Activated T-helper 17 cell treated with anti-CD3 and anti-CD28 coated beads, Interleukin-2, amount 50 U/mL, for 72 hours (primary cell): ENCODE measurements at regions not wholly inside any gene's neighbourhood (a gene's known extent, or its start where the extent isn't known, plus 50 kb on each side); places are given as distances from the start of the nearest gene placed in this dataset.

Source experiments
- ATAC-seq: fragments of 150-1000 bp; cut with Tn5 transposase; replicated peaks from 2 replicates; pipeline ENCODE4 v1.10.0; 2021; ENCODE audit warnings: mild to moderate bottlenecking, moderate library complexity
- H3K27ac Mint-ChIP-seq: one replicate; pipeline ENCODE4 v1.8.0; 2022; ENCODE audit warnings: mixed read lengths
- H3K27me3 Mint-ChIP-seq: one replicate; pipeline ENCODE4 v1.8.0; 2022; ENCODE audit warnings: mixed read lengths
- H3K36me3 Mint-ChIP-seq: one replicate; pipeline ENCODE4 v1.8.0; 2022; ENCODE audit warnings: low read depth, mild to moderate bottlenecking, mixed read lengths
- H3K4me1 Mint-ChIP-seq: one replicate; pipeline ENCODE4 v1.8.0; 2022; ENCODE audit warnings: mixed read lengths
- H3K4me3 Mint-ChIP-seq: one replicate; pipeline ENCODE4 v1.8.0; 2022; ENCODE audit warnings: mild to moderate bottlenecking, mixed read lengths
- H3K9me3 Mint-ChIP-seq: one replicate; pipeline ENCODE4 v1.8.0; 2022; ENCODE audit warnings: mixed read lengths

GRCh38 chr3:135310317-135310716, 515.3 kb downstream of the EPHB1 start:
- no peak for ATAC-seq
- H3K27ac Mint-ChIP-seq: no peak overlapping the region
- H3K9me3 Mint-ChIP-seq: peaks cover 4% of the 10 kb centered on the region
- H3K4me3 Mint-ChIP-seq: no peak overlapping the region
- no peaks in the 10 kb centered on the region for H3K36me3 Mint-ChIP-seq
- no peaks in the 10 kb centered on the region for H3K27me3 Mint-ChIP-seq
- no peaks in the 10 kb centered on the region for H3K4me1 Mint-ChIP-seq

- no peaks in the 10 kb centered on the region for H3K36me3 Mint-ChIP-seq
- ATAC-seq: no peak
- H3K4me3 Mint-ChIP-seq: no peak overlapping the region
Observed at GRCh38 chr3:135311699-135312098, 516.6 kb downstream of the EPHB1 start.

GRCh38 chr3:135314237-135314636, 519.2 kb downstream of the EPHB1 start:
- Mint-ChIP-seq H3K4me3 (no peak overlapping the region), H3K27me3 (no peaks in the 10 kb centered on the region), H3K9me3 (no peaks in the 10 kb centered on the region), H3K4me1 (no peaks in the 10 kb centered on the region), H3K36me3 (no peaks in the 10 kb centered on the region), H3K27ac (no peak overlapping the region)
- no peak for ATAC-seq

More at GRCh38 chr3:135311699-135312098, 516.6 kb downstream of the EPHB1 start:
- H3K27me3 Mint-ChIP-seq: no peaks in the 10 kb centered on the region
- no peaks in the 10 kb centered on the region for H3K4me1 Mint-ChIP-seq
- H3K9me3 Mint-ChIP-seq: no peaks in the 10 kb centered on the region
- no peak overlapping the region for H3K27ac Mint-ChIP-seq

- Mint-ChIP-seq H3K27me3 (peaks cover 4% of the 10 kb centered on the region), H3K27ac (no peak overlapping the region), H3K4me1 (no peaks in the 10 kb centered on the region), H3K36me3 (no peaks in the 10 kb centered on the region), H3K9me3 (peaks cover 3% of the 10 kb centered on the region), H3K4me3 (no peak overlapping the region)
- ATAC-seq: no peak
Observed at GRCh38 chr3:135324301-135324700, 529.2 kb downstream of the EPHB1 start.

GRCh38 chr3:135325096-135325495, 530.0 kb downstream of the EPHB1 start:
- H3K4me3 Mint-ChIP-seq: no peak overlapping the region
- no peaks in the 10 kb centered on the region for H3K4me1 Mint-ChIP-seq
- no peaks in the 10 kb centered on the region for H3K36me3 Mint-ChIP-seq
- H3K9me3 Mint-ChIP-seq: peaks cover 3% of the 10 kb centered on the region
- no peak overlapping the region for H3K27ac Mint-ChIP-seq
- peaks cover 4% of the 10 kb centered on the region for H3K27me3 Mint-ChIP-seq
- ATAC-seq: no peak

GRCh38 chr3:135325726-135326235, 530.7 kb downstream of the EPHB1 start:
- no peak overlapping the region for H3K4me3 Mint-ChIP-seq
- ATAC-seq: no peak
- peaks cover 3% of the 10 kb centered on the region for H3K9me3 Mint-ChIP-seq
- H3K27ac Mint-ChIP-seq: no peak overlapping the region
- H3K4me1 Mint-ChIP-seq: no peaks in the 10 kb centered on the region
- peaks cover 4% of the 10 kb centered on the region for H3K27me3 Mint-ChIP-seq
- H3K36me3 Mint-ChIP-seq: no peaks in the 10 kb centered on the region

GRCh38 chr3:135326851-135327250, 531.8 kb downstream of the EPHB1 start:
- no peak overlapping the region for H3K4me3 Mint-ChIP-seq
- ATAC-seq: no peak

GRCh38 chr3:135328036-135328435, 533.0 kb downstream of the EPHB1 start:
- H3K4me3 Mint-ChIP-seq: no peak overlapping the region
- peaks cover 6% of the 10 kb centered on the region for H3K9me3 Mint-ChIP-seq
- no peak overlapping the region for H3K27ac Mint-ChIP-seq
- no peak for ATAC-seq
- H3K4me1 Mint-ChIP-seq: no peaks in the 10 kb centered on the region
- H3K27me3 Mint-ChIP-seq: peaks cover 4% of the 10 kb centered on the region
- no peaks in the 10 kb centered on the region for H3K36me3 Mint-ChIP-seq

More at GRCh38 chr3:135326851-135327250, 531.8 kb downstream of the EPHB1 start:
- peaks cover 3% of the 10 kb centered on the region for H3K9me3 Mint-ChIP-seq
- no peak overlapping the region for H3K27ac Mint-ChIP-seq
- no peaks in the 10 kb centered on the region for H3K36me3 Mint-ChIP-seq
- H3K4me1 Mint-ChIP-seq: no peaks in the 10 kb centered on the region
- peaks cover 4% of the 10 kb centered on the region for H3K27me3 Mint-ChIP-seq

GRCh38 chr3:135329479-135329878, 534.4 kb downstream of the EPHB1 start:
- Mint-ChIP-seq H3K4me1 (no peaks in the 10 kb centered on the region), H3K27me3 (peaks cover 4% of the 10 kb centered on the region), H3K9me3 (peaks cover 6% of the 10 kb centered on the region), H3K36me3 (no peaks in the 10 kb centered on the region), H3K4me3 (no peak overlapping the region), H3K27ac (no peak overlapping the region)
- ATAC-seq: no peak

- Mint-ChIP-seq H3K27ac (no peak overlapping the region), H3K36me3 (no peaks in the 10 kb centered on the region), H3K9me3 (peaks cover 9% of the 10 kb centered on the region), H3K4me1 (no peaks in the 10 kb centered on the region), H3K4me3 (no peak overlapping the region), H3K27me3 (peaks cover 9% of the 10 kb centered on the region)
- ATAC-seq: no peak
Observed at GRCh38 chr3:135337192-135337591, 542.1 kb downstream of the EPHB1 start.

GRCh38 chr3:135348690-135349089, 553.6 kb downstream of the EPHB1 start:
- ATAC-seq: no peak
- Mint-ChIP-seq H3K27ac (no peak overlapping the region), H3K36me3 (no peaks in the 10 kb centered on the region), H3K4me3 (no peak overlapping the region), H3K4me1 (no peaks in the 10 kb centered on the region), H3K27me3 (peaks cover 3% of the 10 kb centered on the region), H3K9me3 (peaks cover under 1% of the 10 kb centered on the region)

GRCh38 chr3:135349254-135349948, 554.3 kb downstream of the EPHB1 start:
- ATAC-seq: no peak
- Mint-ChIP-seq H3K4me3 (no peak overlapping the region), H3K36me3 (no peaks in the 10 kb centered on the region), H3K4me1 (no peaks in the 10 kb centered on the region), H3K27ac (no peak overlapping the region), H3K27me3 (peaks cover 3% of the 10 kb centered on the region), H3K9me3 (peaks cover 4% of the 10 kb centered on the region)

GRCh38 chr3:135352213-135352612, 557.2 kb downstream of the EPHB1 start:
- no peak overlapping the region for H3K27ac Mint-ChIP-seq
- H3K4me1 Mint-ChIP-seq: no peaks in the 10 kb centered on the region
- H3K9me3 Mint-ChIP-seq: peaks cover 4% of the 10 kb centered on the region
- H3K27me3 Mint-ChIP-seq: peaks cover under 1% of the 10 kb centered on the region
- H3K36me3 Mint-ChIP-seq: no peaks in the 10 kb centered on the region
- no peak overlapping the region for H3K4me3 Mint-ChIP-seq
- no peak for ATAC-seq

- no peak for ATAC-seq
Observed at GRCh38 chr3:135362889-135363288, 567.8 kb downstream of the EPHB1 start.

GRCh38 chr3:135364676-135365075, 569.6 kb downstream of the EPHB1 start:
- Mint-ChIP-seq H3K27ac (no peak overlapping the region), H3K9me3 (no peaks in the 10 kb centered on the region), H3K27me3 (no peaks in the 10 kb centered on the region), H3K4me1 (no peaks in the 10 kb centered on the region), H3K4me3 (no peak overlapping the region), H3K36me3 (no peaks in the 10 kb centered on the region)
- ATAC-seq: no peak

More at GRCh38 chr3:135362889-135363288, 567.8 kb downstream of the EPHB1 start:
- no peaks in the 10 kb centered on the region for H3K4me1 Mint-ChIP-seq
- H3K27ac Mint-ChIP-seq: no peak overlapping the region
- no peak overlapping the region for H3K4me3 Mint-ChIP-seq
- no peaks in the 10 kb centered on the region for H3K9me3 Mint-ChIP-seq
- H3K36me3 Mint-ChIP-seq: no peaks in the 10 kb centered on the region
- no peaks in the 10 kb centered on the region for H3K27me3 Mint-ChIP-seq
